Memory B cell (primary cell): ENCODE measurements at regions not wholly inside any gene's neighbourhood (a gene's known extent, or its start where the extent isn't known, plus 50 kb on each side); places are given as distances from the start of the nearest gene placed in this dataset.
A peak's percentile ranks its signal among the peaks of the same experiment; 100 is the strongest.

ENCODE experiments used
- ATAC-seq: fragments of 150-1000 bp; cut with Tn5 transposase; 2 replicates; pipeline ENCODE4 v1.10.0; 2021; ENCODE audit warnings: low read depth, mild to moderate bottlenecking, moderate library complexity
- DNase-seq, 2 donors: peaks; one replicate each; pipeline ENCODE4 v3.0.0; 2022; ENCODE audit warnings: low spot score in 2 of 2
- H3K27ac Mint-ChIP-seq: one replicate; pipeline ENCODE4 v1.8.0; 2022; ENCODE audit warnings: mild to moderate bottlenecking, moderate library complexity, mixed read lengths
- H3K27me3 Mint-ChIP-seq: one replicate; pipeline ENCODE4 v1.8.0; 2022; ENCODE audit warnings: mixed read lengths
- H3K36me3 Mint-ChIP-seq: one replicate; pipeline ENCODE4 v1.8.0; 2022; ENCODE audit warnings: mild to moderate bottlenecking, mixed read lengths
- H3K4me1 Mint-ChIP-seq: one replicate; pipeline ENCODE4 v1.8.0; 2022; ENCODE audit warnings: mixed read lengths
- H3K4me3 Mint-ChIP-seq: one replicate; pipeline ENCODE4 v1.8.0; 2022; ENCODE audit warnings: mild to moderate bottlenecking, moderate library complexity, mixed read lengths
- H3K9me3 Mint-ChIP-seq: one replicate; pipeline ENCODE4 v1.8.0; 2022; ENCODE audit warnings: mixed read lengths

- no peak for DNase-seq
- ATAC-seq, result no peak
Observed at GRCh38 chr9:89929673-89930480, 325.1 kb downstream of the GADD45G start.

GRCh38 chr9:89933578-89933977, 328.8 kb downstream of the GADD45G start:
- no peaks in the 10 kb centered on the region for H3K36me3 Mint-ChIP-seq
- H3K9me3 Mint-ChIP-seq, result no peaks in the 10 kb centered on the region
- H3K4me1 Mint-ChIP-seq, result no peaks in the 10 kb centered on the region
- DNase-seq (no peak), ATAC-seq (no peak)
- H3K27me3 Mint-ChIP-seq, result peaks cover 5% of the 10 kb centered on the region
- H3K4me3 Mint-ChIP-seq, result no peak overlapping the region
- H3K27ac Mint-ChIP-seq, result no peak overlapping the region

More at GRCh38 chr9:89929673-89930480, 325.1 kb downstream of the GADD45G start:
- Mint-ChIP-seq H3K27ac (no peak overlapping the region), H3K9me3 (no peaks in the 10 kb centered on the region), H3K4me1 (no peaks in the 10 kb centered on the region), H3K4me3 (no peak overlapping the region), H3K27me3 (peaks cover 8% of the 10 kb centered on the region), H3K36me3 (no peaks in the 10 kb centered on the region)

- Mint-ChIP-seq H3K9me3 (no peaks in the 10 kb centered on the region), H3K36me3 (no peaks in the 10 kb centered on the region), H3K27me3 (peaks cover 14% of the 10 kb centered on the region), H3K4me3 (no peak overlapping the region), H3K27ac (peak overlapping the region; percentile 33), H3K4me1 (no peaks in the 10 kb centered on the region)
- DNase-seq (no peak), ATAC-seq (no peak)
Observed at GRCh38 chr9:89935115-89935514, 330.3 kb downstream of the GADD45G start.

- peaks cover 14% of the 10 kb centered on the region for H3K27me3 Mint-ChIP-seq
Observed at GRCh38 chr9:89935801-89936200, 331.0 kb downstream of the GADD45G start.

GRCh38 chr9:89937051-89937450, 332.2 kb downstream of the GADD45G start:
- Mint-ChIP-seq H3K36me3 (no peaks in the 10 kb centered on the region), H3K4me3 (no peak overlapping the region), H3K27ac (no peak overlapping the region), H3K4me1 (no peaks in the 10 kb centered on the region), H3K27me3 (peaks cover 13% of the 10 kb centered on the region), H3K9me3 (no peaks in the 10 kb centered on the region)
- ATAC-seq (no peak), DNase-seq (no peak)

More at GRCh38 chr9:89935801-89936200, 331.0 kb downstream of the GADD45G start:
- ATAC-seq (no peak), DNase-seq (no peak)
- Mint-ChIP-seq H3K4me3 (no peak overlapping the region), H3K36me3 (no peaks in the 10 kb centered on the region), H3K9me3 (no peaks in the 10 kb centered on the region), H3K4me1 (no peaks in the 10 kb centered on the region), H3K27ac (peak overlapping the region; percentile 33)

- Mint-ChIP-seq H3K4me1 (no peaks in the 10 kb centered on the region), H3K27me3 (peaks cover 17% of the 10 kb centered on the region), H3K36me3 (no peaks in the 10 kb centered on the region), H3K27ac (no peak overlapping the region), H3K4me3 (no peak overlapping the region), H3K9me3 (no peaks in the 10 kb centered on the region)
- ATAC-seq (no peak), DNase-seq (no peak)
Observed at GRCh38 chr9:89939181-89939580, 334.4 kb downstream of the GADD45G start.

GRCh38 chr9:89939626-89940292, 334.9 kb downstream of the GADD45G start:
- H3K27me3 Mint-ChIP-seq, result peaks cover 21% of the 10 kb centered on the region

GRCh38 chr9:89940625-89941024, 335.8 kb downstream of the GADD45G start:
- Mint-ChIP-seq H3K9me3 (no peaks in the 10 kb centered on the region), H3K27me3 (peaks cover 21% of the 10 kb centered on the region), H3K27ac (no peak overlapping the region), H3K36me3 (no peaks in the 10 kb centered on the region), H3K4me1 (no peaks in the 10 kb centered on the region), H3K4me3 (no peak overlapping the region)
- DNase-seq, result no peak
- ATAC-seq, result no peak

More at GRCh38 chr9:89939626-89940292, 334.9 kb downstream of the GADD45G start:
- DNase-seq (no peak), ATAC-seq (no peak)
- H3K4me3 Mint-ChIP-seq, result no peak overlapping the region
- H3K27ac Mint-ChIP-seq, result no peak overlapping the region
- no peaks in the 10 kb centered on the region for H3K9me3 Mint-ChIP-seq
- no peaks in the 10 kb centered on the region for H3K36me3 Mint-ChIP-seq
- H3K4me1 Mint-ChIP-seq, result no peaks in the 10 kb centered on the region

- peaks cover 21% of the 10 kb centered on the region for H3K27me3 Mint-ChIP-seq
- H3K4me3 Mint-ChIP-seq, result no peak overlapping the region
Observed at GRCh38 chr9:89941875-89942274, 337.1 kb downstream of the GADD45G start.

GRCh38 chr9:89942643-89943042, 337.8 kb downstream of the GADD45G start:
- peaks cover 21% of the 10 kb centered on the region for H3K27me3 Mint-ChIP-seq

More at GRCh38 chr9:89941875-89942274, 337.1 kb downstream of the GADD45G start:
- ATAC-seq (no peak), DNase-seq (no peak)
- H3K27ac Mint-ChIP-seq, result no peak overlapping the region
- H3K36me3 Mint-ChIP-seq, result no peaks in the 10 kb centered on the region
- no peaks in the 10 kb centered on the region for H3K9me3 Mint-ChIP-seq
- no peaks in the 10 kb centered on the region for H3K4me1 Mint-ChIP-seq

GRCh38 chr9:89943309-89943708, 338.5 kb downstream of the GADD45G start:
- Mint-ChIP-seq H3K27ac (no peak overlapping the region), H3K4me1 (no peaks in the 10 kb centered on the region), H3K9me3 (peaks cover 2% of the 10 kb centered on the region), H3K36me3 (peaks cover 2% of the 10 kb centered on the region), H3K4me3 (no peak overlapping the region), H3K27me3 (peaks cover 21% of the 10 kb centered on the region)
- no peak for DNase-seq
- no peak for ATAC-seq

More at GRCh38 chr9:89942643-89943042, 337.8 kb downstream of the GADD45G start:
- Mint-ChIP-seq H3K4me3 (no peak overlapping the region), H3K36me3 (no peaks in the 10 kb centered on the region), H3K27ac (no peak overlapping the region), H3K4me1 (no peaks in the 10 kb centered on the region), H3K9me3 (no peaks in the 10 kb centered on the region)
- ATAC-seq (no peak), DNase-seq (no peak)

- Mint-ChIP-seq H3K4me3 (no peak overlapping the region), H3K36me3 (peaks cover 2% of the 10 kb centered on the region), H3K4me1 (no peaks in the 10 kb centered on the region), H3K27ac (no peak overlapping the region), H3K27me3 (peaks cover 21% of the 10 kb centered on the region), H3K9me3 (peaks cover 2% of the 10 kb centered on the region)
- ATAC-seq (no peak), DNase-seq (no peak)
Observed at GRCh38 chr9:89943728-89944127, 338.9 kb downstream of the GADD45G start.

- Mint-ChIP-seq H3K9me3 (peaks cover 4% of the 10 kb centered on the region), H3K36me3 (peaks cover 2% of the 10 kb centered on the region), H3K4me1 (no peaks in the 10 kb centered on the region), H3K4me3 (no peak overlapping the region), H3K27me3 (peaks cover 13% of the 10 kb centered on the region), H3K27ac (no peak overlapping the region)
- ATAC-seq (no peak), DNase-seq (no peak)
Observed at GRCh38 chr9:89945133-89945532, 340.3 kb downstream of the GADD45G start.

GRCh38 chr9:89946741-89947140, 341.9 kb downstream of the GADD45G start:
- DNase-seq, result no peak
- no peaks in the 10 kb centered on the region for H3K4me1 Mint-ChIP-seq
- no peak overlapping the region for H3K27ac Mint-ChIP-seq
- peaks cover 2% of the 10 kb centered on the region for H3K36me3 Mint-ChIP-seq
- ATAC-seq, result no peak
- H3K9me3 Mint-ChIP-seq, result peaks cover 4% of the 10 kb centered on the region
- H3K4me3 Mint-ChIP-seq, result no peak overlapping the region
- H3K27me3 Mint-ChIP-seq, result peaks cover 13% of the 10 kb centered on the region
